Activated naive CD8-positive, alpha-beta T cell treated with anti-CD3 and anti-CD28 coated beads for 36 hours (primary cell): ENCODE measurements at regions not wholly inside any gene's neighbourhood (a gene's known extent, or its start where the extent isn't known, plus 50 kb on each side); places are given as distances from the start of the nearest gene placed in this dataset.

Experiments used
- DNase-seq: peaks from one replicate; pipeline ENCODE4 v3.0.0; 2021
- H3K27ac Mint-ChIP-seq: one replicate; pipeline ENCODE4 v1.8.0; 2022; ENCODE audit warnings: mild to moderate bottlenecking, moderate library complexity, mixed read lengths
- H3K27me3 Mint-ChIP-seq: one replicate; pipeline ENCODE4 v1.8.0; 2022; ENCODE audit warnings: mild to moderate bottlenecking, mixed read lengths
- H3K36me3 Mint-ChIP-seq: one replicate; pipeline ENCODE4 v1.8.0; 2021; ENCODE audit warnings: mild to moderate bottlenecking, mixed read lengths
- H3K4me1 Mint-ChIP-seq: one replicate; pipeline ENCODE4 v1.8.0; 2021; ENCODE audit warnings: mixed read lengths
- H3K4me3 Mint-ChIP-seq: one replicate; pipeline ENCODE4 v1.8.0; 2022; ENCODE audit warnings: mild to moderate bottlenecking, moderate library complexity, mixed read lengths
- H3K9me3 Mint-ChIP-seq: one replicate; pipeline ENCODE4 v1.8.0; 2022; ENCODE audit warnings: mixed read lengths

- Mint-ChIP-seq H3K27ac (no peak overlapping the region), H3K36me3 (no peaks in the 10 kb centered on the region), H3K27me3 (peaks cover 17% of the 10 kb centered on the region), H3K9me3 (no peaks in the 10 kb centered on the region), H3K4me1 (no peaks in the 10 kb centered on the region), H3K4me3 (no peak overlapping the region)
- no peak for DNase-seq
Observed at GRCh38 chr5:3302228-3302627, 293.4 kb upstream of the IRX1 start.

GRCh38 chr5:3301306-3301705, 294.3 kb upstream of the IRX1 start:
- Mint-ChIP-seq H3K4me1 (no peaks in the 10 kb centered on the region), H3K36me3 (no peaks in the 10 kb centered on the region), H3K4me3 (no peak overlapping the region), H3K27me3 (peaks cover 17% of the 10 kb centered on the region), H3K9me3 (no peaks in the 10 kb centered on the region), H3K27ac (no peak overlapping the region)
- no peak for DNase-seq

- no peak for DNase-seq
- Mint-ChIP-seq H3K36me3 (no peaks in the 10 kb centered on the region), H3K27me3 (peaks cover 17% of the 10 kb centered on the region)
Observed at GRCh38 chr5:3300726-3301125, 294.9 kb upstream of the IRX1 start.

GRCh38 chr5:3299441-3299840, 296.2 kb upstream of the IRX1 start:
- Mint-ChIP-seq H3K9me3 (peaks cover 2% of the 10 kb centered on the region), H3K4me3 (no peak overlapping the region), H3K27me3 (peaks cover 17% of the 10 kb centered on the region), H3K4me1 (no peaks in the 10 kb centered on the region), H3K36me3 (no peaks in the 10 kb centered on the region), H3K27ac (no peak overlapping the region)
- DNase-seq: no peak

More at GRCh38 chr5:3300726-3301125, 294.9 kb upstream of the IRX1 start:
- Mint-ChIP-seq H3K9me3 (no peaks in the 10 kb centered on the region), H3K4me1 (no peaks in the 10 kb centered on the region), H3K27ac (no peak overlapping the region), H3K4me3 (no peak overlapping the region)

- DNase-seq: no peak
- Mint-ChIP-seq H3K36me3 (no peaks in the 10 kb centered on the region), H3K4me1 (no peaks in the 10 kb centered on the region), H3K4me3 (no peak overlapping the region), H3K27ac (no peak overlapping the region), H3K27me3 (peaks cover 17% of the 10 kb centered on the region), H3K9me3 (peaks cover 3% of the 10 kb centered on the region)
Observed at GRCh38 chr5:3297853-3298252, 297.8 kb upstream of the IRX1 start.

GRCh38 chr5:3288325-3288724, 307.3 kb upstream of the IRX1 start:
- H3K9me3 Mint-ChIP-seq: peaks cover 1% of the 10 kb centered on the region
- no peaks in the 10 kb centered on the region for H3K27me3 Mint-ChIP-seq
- H3K36me3 Mint-ChIP-seq: no peaks in the 10 kb centered on the region
- DNase-seq: no peak
- H3K4me1 Mint-ChIP-seq: no peaks in the 10 kb centered on the region
- H3K4me3 Mint-ChIP-seq: no peak overlapping the region
- no peak overlapping the region for H3K27ac Mint-ChIP-seq

GRCh38 chr5:3287516-3287915, 308.1 kb upstream of the IRX1 start:
- Mint-ChIP-seq H3K4me1 (no peaks in the 10 kb centered on the region), H3K27me3 (no peaks in the 10 kb centered on the region), H3K9me3 (peaks cover 2% of the 10 kb centered on the region), H3K27ac (no peak overlapping the region), H3K36me3 (no peaks in the 10 kb centered on the region), H3K4me3 (no peak overlapping the region)
- no peak for DNase-seq

GRCh38 chr5:3285621-3286020, 310.0 kb upstream of the IRX1 start:
- H3K4me1 Mint-ChIP-seq: no peaks in the 10 kb centered on the region
- H3K36me3 Mint-ChIP-seq: no peaks in the 10 kb centered on the region
- peaks cover 4% of the 10 kb centered on the region for H3K27me3 Mint-ChIP-seq
- H3K4me3 Mint-ChIP-seq: no peak overlapping the region
- DNase-seq: no peak
- no peak overlapping the region for H3K27ac Mint-ChIP-seq
- peaks cover 2% of the 10 kb centered on the region for H3K9me3 Mint-ChIP-seq

- no peak for DNase-seq
- Mint-ChIP-seq H3K4me1 (no peaks in the 10 kb centered on the region), H3K36me3 (no peaks in the 10 kb centered on the region), H3K27me3 (peaks cover 15% of the 10 kb centered on the region), H3K4me3 (no peak overlapping the region), H3K27ac (no peak overlapping the region), H3K9me3 (peaks cover 2% of the 10 kb centered on the region)
Observed at GRCh38 chr5:3284506-3284905, 311.1 kb upstream of the IRX1 start.

- no peaks in the 10 kb centered on the region for H3K36me3 Mint-ChIP-seq
- H3K27me3 Mint-ChIP-seq: peaks cover 22% of the 10 kb centered on the region
- H3K4me3 Mint-ChIP-seq: no peak overlapping the region
- no peak overlapping the region for H3K27ac Mint-ChIP-seq
- peaks cover 2% of the 10 kb centered on the region for H3K9me3 Mint-ChIP-seq
- DNase-seq: no peak
- H3K4me1 Mint-ChIP-seq: peaks cover 5% of the 10 kb centered on the region
Observed at GRCh38 chr5:3282841-3283240, 312.8 kb upstream of the IRX1 start.

- H3K27me3 Mint-ChIP-seq: peaks cover 22% of the 10 kb centered on the region
- no peaks in the 10 kb centered on the region for H3K36me3 Mint-ChIP-seq
- DNase-seq: no peak
- peaks cover 2% of the 10 kb centered on the region for H3K9me3 Mint-ChIP-seq
- no peak overlapping the region for H3K4me3 Mint-ChIP-seq
- no peak overlapping the region for H3K27ac Mint-ChIP-seq
- H3K4me1 Mint-ChIP-seq: peaks cover 9% of the 10 kb centered on the region
Observed at GRCh38 chr5:3281366-3281765, 314.3 kb upstream of the IRX1 start.

- peaks cover 4% of the 10 kb centered on the region for H3K9me3 Mint-ChIP-seq
- peaks cover 22% of the 10 kb centered on the region for H3K27me3 Mint-ChIP-seq
- no peak overlapping the region for H3K4me3 Mint-ChIP-seq
- peaks cover 9% of the 10 kb centered on the region for H3K4me1 Mint-ChIP-seq
- H3K36me3 Mint-ChIP-seq: no peaks in the 10 kb centered on the region
- no peak for DNase-seq
- no peak overlapping the region for H3K27ac Mint-ChIP-seq
Observed at GRCh38 chr5:3278643-3279042, 317.0 kb upstream of the IRX1 start.

- H3K36me3 Mint-ChIP-seq: no peaks in the 10 kb centered on the region
- peaks cover 4% of the 10 kb centered on the region for H3K9me3 Mint-ChIP-seq
- H3K27me3 Mint-ChIP-seq: peaks cover 22% of the 10 kb centered on the region
- DNase-seq: peak; percentile 46
- peaks cover 9% of the 10 kb centered on the region for H3K4me1 Mint-ChIP-seq
- no peak overlapping the region for H3K4me3 Mint-ChIP-seq
- no peak overlapping the region for H3K27ac Mint-ChIP-seq
Observed at GRCh38 chr5:3277590-3278196, 317.9 kb upstream of the IRX1 start.

GRCh38 chr5:3276896-3277295, 318.7 kb upstream of the IRX1 start:
- Mint-ChIP-seq H3K27ac (no peak overlapping the region), H3K9me3 (peaks cover 2% of the 10 kb centered on the region), H3K4me3 (no peak overlapping the region), H3K27me3 (peaks cover 22% of the 10 kb centered on the region), H3K36me3 (no peaks in the 10 kb centered on the region), H3K4me1 (peaks cover 9% of the 10 kb centered on the region)
- DNase-seq: no peak

GRCh38 chr5:3269395-3270169, 326.1 kb upstream of the IRX1 start:
- no peaks in the 10 kb centered on the region for H3K27me3 Mint-ChIP-seq
- no peaks in the 10 kb centered on the region for H3K36me3 Mint-ChIP-seq
- no peaks in the 10 kb centered on the region for H3K9me3 Mint-ChIP-seq
- no peak for DNase-seq
- no peaks in the 10 kb centered on the region for H3K4me1 Mint-ChIP-seq
- H3K4me3 Mint-ChIP-seq: no peak overlapping the region
- H3K27ac Mint-ChIP-seq: no peak overlapping the region

- no peak overlapping the region for H3K27ac Mint-ChIP-seq
- no peaks in the 10 kb centered on the region for H3K36me3 Mint-ChIP-seq
- no peaks in the 10 kb centered on the region for H3K27me3 Mint-ChIP-seq
- no peaks in the 10 kb centered on the region for H3K4me1 Mint-ChIP-seq
- H3K9me3 Mint-ChIP-seq: no peaks in the 10 kb centered on the region
- no peak for DNase-seq
- H3K4me3 Mint-ChIP-seq: no peak overlapping the region
Observed at GRCh38 chr5:3268760-3269330, 326.8 kb upstream of the IRX1 start.
